VCaP (cell line): ENCODE measurements at regions not wholly inside any gene's neighbourhood (a gene's known extent, or its start where the extent isn't known, plus 50 kb on each side); places are given as distances from the start of the nearest gene placed in this dataset.

Source experiments
- H3K27ac ChIP-seq: fragments of 450-650 bp; 2 replicates; pipeline ENCODE4 v1.5.1; 2017
- CTCF ChIP-seq: fragments of 450-650 bp; conservative IDR thresholded peaks from 2 replicates; pipeline ENCODE4 v1.5.1; 2017; ENCODE audit warnings: mild to moderate bottlenecking, moderate library complexity

- TF ChIP-seq CTCF = no peak
- no peak overlapping the region for H3K27ac ChIP-seq
Observed at GRCh38 chr4:17090063-17090462, 191.6 kb upstream of the LDB2 start.

- TF ChIP-seq CTCF = no peak
Observed at GRCh38 chr4:17085416-17085815, 187.0 kb upstream of the LDB2 start.

DNA sequence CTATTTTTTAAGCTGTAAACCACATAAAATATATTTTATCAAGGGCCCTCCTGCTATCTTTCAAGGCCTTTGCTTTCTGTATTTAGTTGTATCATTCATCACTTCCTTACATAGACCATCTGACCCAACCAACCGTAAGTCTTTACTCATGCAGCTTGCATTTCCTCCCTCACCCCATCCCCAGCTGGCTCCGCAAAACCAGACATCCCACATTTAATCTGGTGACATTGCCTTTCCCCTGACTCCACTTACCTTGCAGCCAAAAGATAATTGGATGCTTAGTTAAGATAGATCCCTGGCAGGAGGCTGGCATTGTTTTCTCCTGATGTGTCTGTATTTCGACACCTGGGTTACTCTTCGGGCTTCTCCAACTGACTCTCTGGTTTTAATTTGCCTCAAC lies 183.7 kb upstream of the LDB2 start:
- H3K27ac ChIP-seq = no peak overlapping the region
- no peak for TF ChIP-seq CTCF

More at GRCh38 chr4:17085416-17085815, 187.0 kb upstream of the LDB2 start:
- no peak overlapping the region for H3K27ac ChIP-seq

GRCh38 chr4:17081179-17081578 lies 182.7 kb upstream of the LDB2 start:
- TF ChIP-seq CTCF = no peak
- no peak overlapping the region for H3K27ac ChIP-seq

DNA sequence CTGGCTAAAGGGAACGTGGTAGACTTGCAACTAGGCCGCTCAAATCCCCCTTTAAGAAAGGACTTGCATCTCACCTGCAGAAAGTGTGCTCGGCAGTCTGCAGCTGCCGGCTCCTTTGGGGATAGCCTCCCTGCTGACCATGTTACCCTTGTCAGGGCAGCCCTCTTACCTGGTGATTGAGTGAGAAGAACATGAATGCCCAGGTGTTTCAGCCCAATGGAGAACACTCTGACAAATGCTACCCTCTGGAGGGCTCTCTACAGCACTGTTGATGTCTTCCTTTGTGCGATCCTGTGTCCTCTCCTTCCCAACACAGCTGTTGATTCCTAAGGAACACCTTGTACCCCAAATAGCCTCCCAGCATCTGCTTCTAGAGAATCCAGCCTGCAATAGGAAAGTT lies 178.7 kb upstream of the LDB2 start:
- H3K27ac ChIP-seq = no peak overlapping the region

GRCh38 chr4:17072483-17072882 lies 174.0 kb upstream of the LDB2 start:
- no peak overlapping the region for H3K27ac ChIP-seq
- TF ChIP-seq CTCF = no peak

More for the DNA sequence above, 178.7 kb upstream of the LDB2 start:
- TF ChIP-seq CTCF = no peak

GRCh38 chr4:17068891-17069290 lies 170.4 kb upstream of the LDB2 start:
- no peak for TF ChIP-seq CTCF
- no peak overlapping the region for H3K27ac ChIP-seq

DNA sequence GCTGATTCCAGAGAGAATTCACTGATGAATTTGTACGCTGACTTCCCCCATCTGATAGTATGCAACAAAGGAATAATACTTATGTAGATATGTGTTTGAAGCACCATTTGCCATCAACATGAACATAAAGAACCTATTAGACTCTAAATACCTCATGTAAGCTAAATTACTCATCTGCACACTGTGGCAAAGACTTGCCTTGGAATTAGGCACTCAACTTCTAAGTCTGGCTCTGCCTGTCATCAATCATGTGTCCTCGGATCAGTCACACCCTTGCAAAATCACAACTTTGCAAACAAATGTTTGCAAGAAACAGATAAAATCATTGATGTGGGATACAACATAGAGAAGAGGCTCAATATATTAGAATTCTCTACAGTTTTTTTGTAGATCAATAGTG lies 169.9 kb upstream of the LDB2 start:
- no peak overlapping the region for H3K27ac ChIP-seq
- no peak for TF ChIP-seq CTCF
